GM12878 (cell line): ENCODE measurements at regions not wholly inside any gene's neighbourhood (a gene's known extent, or its start where the extent isn't known, plus 50 kb on each side); places are given as distances from the start of the nearest gene placed in this dataset.

Experiments
- ATAC-seq: fragments of 200-7000 bp; cut with Tn5 transposase; 3 replicates; pipeline ENCODE4 v1.9.1; 2020; ENCODE audit warnings: mild to moderate bottlenecking, moderate library complexity
- BruUV-seq: library from RNA; stranded (reverse); fragments of 400-500 nt; replicated peaks from 2 replicates; lab custom pipeline; 2021; lab: Mats Ljungman, UMichigan
- CTCF ChIA-PET: fragments of 300-600 bp; sonication (Branson Sonifier 250); formaldehyde crosslinking; extraction: SDS; loops from one replicate; lab custom pipeline; 2021; ENCODE audit warnings: inconsistent platforms; lab: Yijun Ruan, JAX
- POLR2A ChIA-PET: fragments of 350-600 bp; formaldehyde crosslinking; extraction: SDS; loops from one replicate; lab custom pipeline; 2021; ENCODE audit warnings: inconsistent platforms; lab: Charles Lee
- RAD21 ChIA-PET: fragments of 300-600 bp; sonication (Branson Sonifier 250); formaldehyde crosslinking; loops from one replicate; lab custom pipeline; 2023; ENCODE audit warnings: antibody characterized with exemption; ENCODE audit not compliant: unreplicated experiment; lab: Charles Lee
- SMC1A ChIA-PET: fragments of 300-600 bp; sonication (Branson Sonifier 250); formaldehyde crosslinking; loops from one replicate; lab custom pipeline; 2023; ENCODE audit not compliant: unreplicated experiment, uncharacterized antibody; lab: Charles Lee
- DNase-seq: peaks from one replicate; pipeline ENCODE4 v3.0.0-alpha.2; 2011; ENCODE audit warnings: low read depth, low spot score
- FAIRE-seq: peaks from 3 replicates; lab custom pipeline; 2011; peaks lifted over from hg19 to GRCh38; lab: Jason Lieb, UNC
- H2AFZ ChIP-seq: 2 replicates; pipeline ENCODE4 v1.6.0; 2011; ENCODE audit warnings: low read depth, low read length, control low read depth; ENCODE audit not compliant: control insufficient read depth
- H3K27ac ChIP-seq: 2 replicates; pipeline ENCODE4 v1.5.1; 2011; ENCODE audit warnings: control low read depth; ENCODE audit not compliant: control insufficient read depth, insufficient read depth
- H3K27me3 ChIP-seq, 2 experiments: replicated peaks in 1 of 2; 2 replicates each; pipeline versions ENCODE4 v1.6.0 to v1.6.1; 2011; ENCODE audit warnings: low read length in 1 of 2; ENCODE audit not compliant: control insufficient read depth in 2 of 2, insufficient read depth in 2 of 2
- H3K36me3 ChIP-seq, 2 experiments: 2 replicates each; pipeline ENCODE4 v1.5.1; 2011; ENCODE audit warnings: low read length in 1 of 2; ENCODE audit not compliant: control insufficient read depth in 2 of 2, insufficient read depth in 2 of 2
- H3K4me1 ChIP-seq: 2 replicates; pipeline ENCODE4 v1.6.1; 2011; ENCODE audit warnings: mild to moderate bottlenecking, low read length, moderate library complexity, mixed read lengths; ENCODE audit not compliant: control insufficient read depth, insufficient read depth
- H3K4me2 ChIP-seq: 2 replicates; pipeline ENCODE4 v1.6.0; 2011; ENCODE audit warnings: control low read depth; ENCODE audit not compliant: control insufficient read depth, insufficient read depth
- H3K4me3 ChIP-seq: fragments of 200-600 bp; sonication (generic); 2 replicates; pipeline ENCODE4 v1.5.1; 2016
- H3K79me2 ChIP-seq: 2 replicates; pipeline ENCODE4 v1.6.0; 2011; ENCODE audit warnings: low read length; ENCODE audit not compliant: control insufficient read depth, insufficient read depth
- H3K9ac ChIP-seq: 2 replicates; pipeline ENCODE4 v1.8.0; 2011; ENCODE audit warnings: low read length, control low read depth, mixed read lengths; ENCODE audit not compliant: control insufficient read depth, insufficient read depth
- H3K9me3 ChIP-seq: replicated peaks from 3 replicates; pipeline ENCODE4 v1.5.1; 2011; ENCODE audit warnings: mild to moderate bottlenecking, low read length; ENCODE audit not compliant: control insufficient read depth, insufficient read depth
- H4K20me1 ChIP-seq: 2 replicates; pipeline ENCODE4 v1.6.0; 2011; ENCODE audit not compliant: control insufficient read depth, insufficient read depth
- BHLHE40 ChIP-seq, 2 experiments: fragments of 450-650 bp in 1 of 2; IDR thresholded peaks; 2 replicates each; pipeline ENCODE4 v1.6.1; 2011 to 2017; ENCODE audit warnings: low read depth in 2 of 2, borderline replicate concordance in 1 of 2, improper control_type of control experiment in 1 of 2, low read length in 1 of 2, mild to moderate bottlenecking in 1 of 2
- CBX5 ChIP-seq: sonication (generic); IDR thresholded peaks from 2 replicates; pipeline ENCODE4 v1.6.1; 2016; ENCODE audit warnings: low read depth, moderate library complexity, mild to moderate bottlenecking, inconsistent platforms
- CTCF ChIP-seq, 3 experiments: IDR thresholded peaks in 2 of 3; conservative IDR thresholded peaks in 1 of 3; 2 replicates each; pipeline ENCODE4 v1.5.1; 2011; ENCODE audit warnings: low read depth in 3 of 3, low read length in 3 of 3, mild to moderate bottlenecking in 3 of 3, control low read depth in 2 of 3, moderate library complexity in 2 of 3, inconsistent platforms in 1 of 3, mixed read lengths in 1 of 3; ENCODE audit not compliant: control insufficient read depth in 2 of 3, insufficient read depth in 1 of 3; ENCODE audit errors: extremely low read depth in 1 of 3
- EED ChIP-seq: sonication (generic); IDR thresholded peaks from 2 replicates; pipeline ENCODE4 v1.6.1; 2016; ENCODE audit warnings: antibody characterized with exemption, low read depth
- GATAD2B ChIP-seq: fragments of 450-650 bp; conservative IDR thresholded peaks from 2 replicates; pipeline ENCODE4 v1.6.1; 2017; ENCODE audit warnings: low read depth, mild to moderate bottlenecking, moderate library complexity
- IKZF2 ChIP-seq, 2 experiments: fragments of 450-650 bp; IDR thresholded peaks; 2 replicates each; pipeline ENCODE4 v1.6.1; 2017; ENCODE audit warnings: mild to moderate bottlenecking in 2 of 2, moderate library complexity in 2 of 2
- KAT2A ChIP-seq: conservative IDR thresholded peaks from 2 replicates; pipeline ENCODE4 v1.6.1; 2011; ENCODE audit warnings: low read depth, low read length; ENCODE audit not compliant: control insufficient read depth
- LARP7 ChIP-seq: fragments of 450-650 bp; IDR thresholded peaks from 2 replicates; pipeline ENCODE4 v1.6.1; 2017; ENCODE audit warnings: mild to moderate bottlenecking
- MEF2A ChIP-seq: IDR thresholded peaks from 2 replicates; pipeline ENCODE4 v1.6.1; 2011; ENCODE audit warnings: low read depth, mild to moderate bottlenecking, low read length, moderate library complexity; ENCODE audit not compliant: insufficient read depth
- MYB ChIP-seq: fragments of 150-350 bp; IDR thresholded peaks from 2 replicates; pipeline ENCODE4 v1.6.1; 2014; ENCODE audit warnings: mild to moderate bottlenecking, low read depth, low read length, borderline replicate concordance
- MYC ChIP-seq: IDR thresholded peaks from 2 replicates; pipeline ENCODE4 v1.6.1; 2011; ENCODE audit warnings: mild to moderate bottlenecking, low read length, moderate library complexity, inconsistent platforms; ENCODE audit not compliant: insufficient read depth, insufficient replicate concordance, insufficient read length, severe bottlenecking
- PAX5 ChIP-seq: IDR thresholded peaks from 2 replicates; pipeline ENCODE4 v1.6.1; 2011; ENCODE audit warnings: low read depth, low read length, borderline replicate concordance
- RAD21 ChIP-seq: IDR thresholded peaks from 2 replicates; pipeline ENCODE4 v1.6.1; 2011; ENCODE audit warnings: mild to moderate bottlenecking, low read depth, low read length, moderate library complexity; ENCODE audit not compliant: insufficient read depth
- RB1 ChIP-seq: fragments of 450-650 bp; formaldehyde crosslinking; IDR thresholded peaks from 2 replicates; pipeline ENCODE4 v1.6.1; 2017; ENCODE audit warnings: mild to moderate bottlenecking, borderline replicate concordance
- RBBP5 ChIP-seq: fragments of 200-600 bp; sonication (generic); conservative IDR thresholded peaks from 2 replicates; pipeline ENCODE4 v1.6.1; 2016
- SMAD5 ChIP-seq: IDR thresholded peaks from 2 replicates; pipeline ENCODE4 v1.6.1; 2016; ENCODE audit warnings: antibody characterized with exemption, low read depth
- WGBS: methylation state at CpG from one replicate; pipeline ENCODE4 v1.1.6; 2016; ENCODE audit warnings: low lambda C conversion rate; ENCODE audit not compliant: insufficient replicate concordance, insufficient coverage; ENCODE audit errors: missing lambda C conversion rate; 5-methylcytosine and 5-hydroxymethylcytosine counted together
- in situ Hi-C: fragments of 300-500 bp; cut with MboI; formaldehyde crosslinking; loops from 9 replicates; pipeline ENCODE4 v1.14.3; 2018; ENCODE audit warnings: mixed read lengths
- intact Hi-C: fragments of 100-400 bp; cut with micrococcal nuclease; formaldehyde crosslinking; loops from one replicate; pipeline ENCODE4 v1.14.2; 2022; ENCODE audit not compliant: unreplicated experiment
- TF ChIP-seq, protein P1 (sequence below): IDR thresholded peaks from 2 replicates; pipeline ENCODE4 v1.6.1; 2012; ENCODE audit warnings: low read length, inconsistent platforms
- TF ChIP-seq, protein P2 (sequence below): fragments of 450-650 bp; IDR thresholded peaks from 2 replicates; pipeline ENCODE4 v1.6.1; 2017; ENCODE audit warnings: antibody characterized with exemption, mild to moderate bottlenecking, moderate library complexity

DNA sequence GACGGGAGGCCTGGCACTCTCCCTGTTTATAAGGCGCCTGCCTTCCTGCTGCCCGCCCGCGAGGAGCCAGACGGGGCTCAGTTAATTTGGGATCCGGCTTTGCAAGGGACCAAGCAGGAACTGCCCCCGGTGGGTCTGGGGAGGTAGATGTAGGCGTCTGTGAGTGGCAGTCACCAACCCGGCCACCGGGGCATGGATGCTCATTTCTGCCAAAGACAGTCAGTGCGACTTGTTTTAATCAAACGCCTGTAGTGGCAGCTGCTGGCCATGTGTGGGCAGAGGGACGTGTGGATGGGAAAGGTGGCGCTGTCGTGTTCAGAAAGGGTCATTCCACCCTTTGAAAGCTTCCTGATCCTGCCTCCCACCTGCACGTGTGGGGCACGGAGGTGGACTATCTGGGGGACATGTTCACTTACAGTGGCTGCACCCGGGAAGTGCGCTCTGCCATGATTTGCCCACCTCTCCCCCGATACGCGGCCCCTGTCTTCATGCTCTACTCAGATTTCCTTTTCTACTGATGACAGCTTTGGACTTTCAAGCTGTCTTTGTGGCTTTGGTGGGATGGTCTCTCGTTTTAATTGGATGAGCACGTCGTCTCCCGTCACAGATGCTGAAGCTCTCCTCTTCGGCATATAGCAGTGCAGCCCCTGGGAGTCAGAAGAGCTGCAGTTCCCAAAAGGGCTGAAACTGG, 60.3 kb upstream of the CIBAR2 start:
- ChIA-PET SMC1A (interaction anchor here (1.0 to 1.8 kb wide), 4 partner anchors 12 to 80 kb away, joined by 3 to 5 read pairs (median 4); no protein-coding TSS in a partner anchor), POLR2A (no interaction called here), CTCF (interaction anchor here (0.9 to 2.9 kb wide), 8 partner anchors 8 to 104 kb away, joined by 3 to 12 read pairs (median 4); no protein-coding TSS in a partner anchor), RAD21 (no interaction called here)
- 46% methylated on average over 28 of the region's 28 CpGs for WGBS
- DNase-seq = no peak
- no peak overlapping the region for H3K27ac ChIP-seq
- intact Hi-C loops = loop anchor here (5.0 kb wide), 1 partner anchor 55 kb away; no protein-coding TSS in a partner anchor
- no peaks in the 10 kb centered on the region for H3K79me2 ChIP-seq
- H2AFZ ChIP-seq = no peak overlapping the region
- no peak overlapping the region for H3K4me3 ChIP-seq
- no peaks in the 10 kb centered on the region; the same call in 1 of the 2 replicates for H3K4me1 ChIP-seq
- in situ Hi-C loops = no loop called here
- FAIRE-seq = no peak
- no peaks in the 10 kb centered on the region for H3K36me3 ChIP-seq
- H3K4me2 ChIP-seq = no peak overlapping the region
- no peaks in the 10 kb centered on the region for H3K9me3 ChIP-seq
- no peaks in the 10 kb centered on the region for H4K20me1 ChIP-seq
- BruUV-seq = no TSS peak
- no peak overlapping the region for H3K9ac ChIP-seq
- peaks cover 2 to 7% of the 10 kb centered on the region in 2 experiments; a peak in 3 of 4 replicates for H3K27me3 ChIP-seq
- ATAC-seq = peak; percentile 77
- TF ChIP-seq MYC = no peak
- TF ChIP-seq RB1 = no peak
- no peak for TF ChIP-seq IKZF2 (IDR thresholded peaks at IDR 0.05)
- no peak for TF ChIP-seq SMAD5
- no peak for TF ChIP-seq LARP7
- TF ChIP-seq MYB = no peak
- no peak for TF ChIP-seq PAX5
- TF ChIP-seq, protein P1, sequence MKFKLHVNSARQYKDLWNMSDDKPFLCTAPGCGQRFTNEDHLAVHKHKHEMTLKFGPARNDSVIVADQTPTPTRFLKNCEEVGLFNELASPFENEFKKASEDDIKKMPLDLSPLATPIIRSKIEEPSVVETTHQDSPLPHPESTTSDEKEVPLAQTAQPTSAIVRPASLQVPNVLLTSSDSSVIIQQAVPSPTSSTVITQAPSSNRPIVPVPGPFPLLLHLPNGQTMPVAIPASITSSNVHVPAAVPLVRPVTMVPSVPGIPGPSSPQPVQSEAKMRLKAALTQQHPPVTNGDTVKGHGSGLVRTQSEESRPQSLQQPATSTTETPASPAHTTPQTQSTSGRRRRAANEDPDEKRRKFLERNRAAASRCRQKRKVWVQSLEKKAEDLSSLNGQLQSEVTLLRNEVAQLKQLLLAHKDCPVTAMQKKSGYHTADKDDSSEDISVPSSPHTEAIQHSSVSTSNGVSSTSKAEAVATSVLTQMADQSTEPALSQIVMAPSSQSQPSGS = no peak
- TF ChIP-seq CTCF (IDR thresholded peaks at IDR 0.05 in 2 of 3, conservative IDR thresholded peaks at IDR 0.05 in 1 of 3; ENCODE audit: control insufficient read depth in 2 of 3, extremely low read depth in 1 of 3, insufficient read depth in 1 of 3, low read depth in 3 of 3, low read length in 3 of 3) = peak in 2 of 3 experiments; percentile 46 to 52; a peak in 4 of 6 replicates
- peak in 1 of 2 experiments; percentile 20; a peak in 1 of 4 replicates for TF ChIP-seq BHLHE40 (IDR thresholded peaks at IDR 0.05; ENCODE audit: borderline replicate concordance in 1 of 2, low read depth in 2 of 2, low read length in 1 of 2)
- 0 out of 2 replicates have a peak, but pooled peaks have one; percentile 8 for TF ChIP-seq GATAD2B
- TF ChIP-seq RBBP5 = no peak
- TF ChIP-seq RAD21 = peak; percentile 24; the same call in 1 of the 2 replicates
- no peak for TF ChIP-seq EED
- no peak for TF ChIP-seq CBX5
- no peak for TF ChIP-seq MEF2A
- TF ChIP-seq, protein P2, sequence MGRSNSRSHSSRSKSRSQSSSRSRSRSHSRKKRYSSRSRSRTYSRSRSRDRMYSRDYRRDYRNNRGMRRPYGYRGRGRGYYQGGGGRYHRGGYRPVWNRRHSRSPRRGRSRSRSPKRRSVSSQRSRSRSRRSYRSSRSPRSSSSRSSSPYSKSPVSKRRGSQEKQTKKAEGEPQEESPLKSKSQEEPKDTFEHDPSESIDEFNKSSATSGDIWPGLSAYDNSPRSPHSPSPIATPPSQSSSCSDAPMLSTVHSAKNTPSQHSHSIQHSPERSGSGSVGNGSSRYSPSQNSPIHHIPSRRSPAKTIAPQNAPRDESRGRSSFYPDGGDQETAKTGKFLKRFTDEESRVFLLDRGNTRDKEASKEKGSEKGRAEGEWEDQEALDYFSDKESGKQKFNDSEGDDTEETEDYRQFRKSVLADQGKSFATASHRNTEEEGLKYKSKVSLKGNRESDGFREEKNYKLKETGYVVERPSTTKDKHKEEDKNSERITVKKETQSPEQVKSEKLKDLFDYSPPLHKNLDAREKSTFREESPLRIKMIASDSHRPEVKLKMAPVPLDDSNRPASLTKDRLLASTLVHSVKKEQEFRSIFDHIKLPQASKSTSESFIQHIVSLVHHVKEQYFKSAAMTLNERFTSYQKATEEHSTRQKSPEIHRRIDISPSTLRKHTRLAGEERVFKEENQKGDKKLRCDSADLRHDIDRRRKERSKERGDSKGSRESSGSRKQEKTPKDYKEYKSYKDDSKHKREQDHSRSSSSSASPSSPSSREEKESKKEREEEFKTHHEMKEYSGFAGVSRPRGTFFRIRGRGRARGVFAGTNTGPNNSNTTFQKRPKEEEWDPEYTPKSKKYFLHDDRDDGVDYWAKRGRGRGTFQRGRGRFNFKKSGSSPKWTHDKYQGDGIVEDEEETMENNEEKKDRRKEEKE = no peak
- TF ChIP-seq KAT2A = no peak
